Body of pancreas (tissue), 4 donors: ENCODE measurements at regions not wholly inside any gene's neighbourhood (a gene's known extent, or its start where the extent isn't known, plus 50 kb on each side); places are given as distances from the start of the nearest gene placed in this dataset.
A peak's percentile ranks its signal among the peaks of the same experiment; 100 is the strongest.

Experiments
- ATAC-seq: fragments of 150-250 bp; one replicate; pipeline ENCODE4 v1.9.1; 2016
- DNase-seq, 4 donors: peaks; one replicate each; pipeline ENCODE4 v3.0.0-alpha.2; 2019
- H3K27ac ChIP-seq, 4 donors: fragments of 200-600 bp; sonication (generic); 1 replicate in 3 of 4; 2 replicates in 1 of 4; pipeline versions ENCODE4 v1.5.1 to v1.6.1; 2016 to 2019; ENCODE audit warnings: mild to moderate bottlenecking in 1 of 4, mixed read lengths in 1 of 4, moderate library complexity in 1 of 4
- H3K27me3 ChIP-seq, 2 donors: fragments of 200-600 bp; sonication (generic); one replicate each; pipeline ENCODE4 v1.6.0; 2016; ENCODE audit warnings: mild to moderate bottlenecking in 1 of 2
- H3K36me3 ChIP-seq, 2 donors: fragments of 200-600 bp; sonication (generic); replicated peaks in 1 of 2; 2 replicates each; pipeline ENCODE4 v1.5.1; 2016; ENCODE audit warnings: low read depth in 2 of 2; ENCODE audit not compliant: insufficient read depth in 1 of 2
- H3K4me1 ChIP-seq: fragments of 200-600 bp; sonication (generic); one replicate; pipeline ENCODE4 v1.6.0; 2016
- H3K4me3 ChIP-seq, 2 donors: fragments of 200-600 bp; sonication (generic); 1 replicate in 1 of 2; 2 replicates in 1 of 2; pipeline ENCODE4 v1.5.1; 2016 to 2019
- H3K9me3 ChIP-seq, 3 donors: fragments of 200-600 bp; sonication (generic); 1 replicate in 2 of 3; 2 replicates in 1 of 3; pipeline ENCODE4 v1.5.1; 2016
- CTCF ChIP-seq, 7 experiments: fragments of 450-650 bp in 4 of 7; fragments of 200-600 bp in 3 of 7; sonication (generic) in 3 of 7; IDR thresholded peaks; one replicate each; pipeline ENCODE4 v1.5.1; 2016 to 2019; ENCODE audit warnings: antibody characterized with exemption in 7 of 7
- POLR2A ChIP-seq, 3 donors: fragments of 450-650 bp; IDR thresholded peaks; one replicate each; pipeline ENCODE4 v1.6.1; 2016; ENCODE audit warnings: antibody characterized with exemption in 3 of 3, mild to moderate bottlenecking in 2 of 3
- WGBS, 2 donors: methylation state at CpG; one replicate each; pipeline ENCODE4 v1.1.5; 2017; 5-methylcytosine and 5-hydroxymethylcytosine counted together
- intact Hi-C: fragments of 100-400 bp; cut with DNase I; formaldehyde crosslinking; loops from one replicate; pipeline ENCODE4 v1.15.1; 2023

DNA sequence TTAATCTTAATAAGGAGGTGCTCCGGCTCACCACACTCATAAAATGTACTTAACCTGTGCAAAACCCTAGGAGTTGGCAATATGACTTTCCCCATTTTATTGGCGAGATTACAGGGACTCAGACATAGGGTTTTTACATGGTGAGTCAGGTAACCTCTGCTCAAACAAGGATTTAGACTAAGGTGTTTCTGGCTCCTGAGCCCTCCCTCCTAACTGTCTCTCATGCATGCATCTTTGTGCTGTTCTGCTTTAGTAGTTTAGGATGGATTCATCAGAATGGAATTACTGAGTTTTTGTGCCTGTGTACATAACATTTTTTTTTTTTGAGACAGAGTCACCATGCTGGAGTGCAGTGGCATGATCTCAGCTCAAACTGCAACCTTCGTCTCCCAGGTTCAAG is 993.3 kb upstream of the TMEM132C start:
- DNase-seq (no peak), ATAC-seq (no peak)
- Histone ChIP-seq H3K4me3 (no peak overlapping the region), H3K9me3 (no peaks in the 10 kb centered on the region), H3K27me3 (no peaks in the 10 kb centered on the region), H3K36me3 (no peaks in the 10 kb centered on the region), H3K4me1 (no peaks in the 10 kb centered on the region), H3K27ac (no peak overlapping the region)
- WGBS, 2 donors, result 64 to 70% methylated on average over 3 of the region's 3 CpGs
- intact Hi-C loops, result no loop called here
- TF ChIP-seq CTCF (IDR thresholded peaks at IDR 0.05), result no peak
- TF ChIP-seq POLR2A (IDR thresholded peaks at IDR 0.05), result no peak

DNA sequence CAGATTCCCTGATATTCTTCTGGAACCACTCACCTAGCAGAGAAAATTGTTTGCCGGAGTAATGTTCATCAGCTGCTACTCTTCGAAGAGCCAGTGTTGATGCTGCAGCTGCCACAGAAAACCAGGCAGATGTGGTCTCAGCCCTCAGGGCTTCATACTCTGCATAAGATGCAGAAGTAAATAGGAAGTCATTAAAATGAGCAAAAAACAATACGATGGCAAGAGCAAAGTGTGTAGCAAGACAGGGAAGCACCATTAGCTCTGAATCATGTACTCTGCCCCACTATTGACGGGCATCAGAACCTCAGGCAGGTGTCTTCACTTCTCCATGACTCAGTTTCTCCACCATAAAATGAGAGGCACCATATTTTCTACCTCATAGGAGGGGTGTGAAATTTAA is 991.6 kb upstream of the TMEM132C start:
- Histone ChIP-seq H3K4me1 (no peaks in the 10 kb centered on the region), H3K4me3 (no peak overlapping the region), H3K27ac (no peak overlapping the region), H3K9me3 (no peaks in the 10 kb centered on the region), H3K36me3 (no peaks in the 10 kb centered on the region), H3K27me3 (no peaks in the 10 kb centered on the region)
- no peak for DNase-seq
- intact Hi-C loops, result no loop called here
- no peak for ATAC-seq
- 67% methylated on average over 4 of the region's 4 CpGs for WGBS, 2 donors
- no peak for TF ChIP-seq CTCF (IDR thresholded peaks at IDR 0.05)
- TF ChIP-seq POLR2A (IDR thresholded peaks at IDR 0.05), result no peak

GRCh38 chr12:127277882-127278281 is 989.1 kb upstream of the TMEM132C start:
- H3K4me3 ChIP-seq, result no peak overlapping the region
- H3K4me1 ChIP-seq, result no peaks in the 10 kb centered on the region
- WGBS, 2 donors, result 56 to 58% methylated on average over 7 of the region's 7 CpGs
- intact Hi-C loops, result no loop called here
- DNase-seq (no peak), ATAC-seq (no peak)
- H3K27me3 ChIP-seq, result no peaks in the 10 kb centered on the region
- H3K27ac ChIP-seq, result no peak overlapping the region
- TF ChIP-seq POLR2A (IDR thresholded peaks at IDR 0.05), result no peak
- TF ChIP-seq CTCF (IDR thresholded peaks at IDR 0.05), result no peak
- H3K36me3 ChIP-seq, result no peaks in the 10 kb centered on the region
- no peaks in the 10 kb centered on the region for H3K9me3 ChIP-seq

DNA sequence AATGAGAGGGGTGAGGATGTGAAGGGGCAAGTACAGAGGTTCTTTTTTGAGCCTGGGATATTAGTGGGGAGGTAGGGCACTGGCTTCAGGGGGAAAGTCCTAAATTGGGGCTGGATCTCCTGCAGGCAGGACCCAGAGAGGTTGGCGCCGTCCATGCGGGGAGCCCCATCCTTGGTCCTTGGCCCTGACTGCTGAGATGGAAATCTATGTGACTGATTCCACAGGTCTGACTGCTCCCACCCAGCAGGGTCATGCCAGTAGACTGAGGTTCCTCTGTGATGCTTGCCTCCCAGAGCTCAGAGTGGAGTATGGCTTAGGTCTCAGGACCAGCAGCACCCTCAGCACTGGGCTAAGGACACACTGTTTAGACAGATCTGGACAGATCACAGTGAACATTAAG is 988.6 kb upstream of the TMEM132C start:
- Histone ChIP-seq H3K27ac (no peak overlapping the region), H3K4me1 (no peaks in the 10 kb centered on the region), H3K36me3 (no peaks in the 10 kb centered on the region), H3K27me3 (no peaks in the 10 kb centered on the region), H3K4me3 (no peak overlapping the region), H3K9me3 (no peaks in the 10 kb centered on the region)
- intact Hi-C loops, result no loop called here
- WGBS, 2 donors, result 77 to 80% methylated on average over 3 of the region's 3 CpGs
- ATAC-seq (no peak), DNase-seq (no peak)
- TF ChIP-seq CTCF (IDR thresholded peaks at IDR 0.05), result no peak
- no peak for TF ChIP-seq POLR2A (IDR thresholded peaks at IDR 0.05)

DNA sequence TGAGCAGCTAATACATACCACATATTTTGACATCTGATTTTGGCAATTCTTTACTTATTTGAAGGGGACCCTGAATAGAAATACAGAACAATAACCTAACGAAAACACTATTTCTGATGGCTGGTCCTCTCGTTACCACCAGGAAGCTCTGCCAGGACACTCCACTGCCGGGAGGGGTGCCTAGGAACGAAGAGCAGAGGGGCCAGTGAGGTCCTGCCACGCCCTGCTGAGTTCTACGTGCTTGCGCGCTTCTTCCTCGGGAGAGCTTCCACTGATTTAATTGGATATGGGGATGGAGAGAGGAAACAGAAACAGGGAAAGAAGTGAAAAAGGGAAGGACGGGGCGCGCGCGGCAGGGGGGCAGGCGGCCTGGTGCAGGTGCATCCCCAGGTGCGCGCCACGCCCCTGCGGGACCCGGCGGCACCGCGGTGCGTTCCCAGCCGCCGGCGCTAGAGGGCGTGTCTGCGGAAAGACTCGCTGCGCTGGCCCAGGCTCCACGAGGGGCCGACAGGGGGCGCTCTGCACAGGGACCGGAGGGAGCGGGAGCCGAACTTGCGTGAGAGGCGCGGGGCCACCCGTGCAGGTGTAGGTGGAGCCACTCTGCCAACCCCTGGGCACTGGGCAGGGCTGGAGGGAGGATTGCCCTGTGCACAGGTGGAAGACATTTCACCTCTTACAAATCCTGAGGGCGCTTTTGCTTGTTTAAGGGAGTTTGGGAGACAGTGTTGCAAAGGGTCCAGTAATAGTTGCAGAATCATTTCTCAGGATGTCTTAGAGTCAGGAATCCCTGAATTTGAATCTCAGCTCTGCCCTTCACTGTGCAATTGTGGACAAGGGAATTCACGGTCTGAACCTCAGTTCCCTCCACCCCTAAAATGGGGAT is 986.3 kb upstream of the TMEM132C start:
- H3K36me3 ChIP-seq, result no peaks in the 10 kb centered on the region
- ATAC-seq (peak; percentile 50), DNase-seq (peak; percentile 42 to 66 (median 56))
- 12 to 27% methylated on average over 21 to 43 of the region's 43 CpGs for WGBS, 2 donors
- intact Hi-C loops, result no loop called here
- H3K4me1 ChIP-seq, result no peaks in the 10 kb centered on the region
- no peaks in the 10 kb centered on the region for H3K9me3 ChIP-seq
- no peak overlapping the region for H3K27ac ChIP-seq
- no peak for TF ChIP-seq POLR2A (IDR thresholded peaks at IDR 0.05)
- TF ChIP-seq CTCF (IDR thresholded peaks at IDR 0.05), result peak; percentile 79 to 95 (median 88)
- no peak overlapping the region for H3K4me3 ChIP-seq
- no peaks in the 10 kb centered on the region for H3K27me3 ChIP-seq
